Glutamatergic neuron (in vitro differentiated cells): ENCODE measurements at regions not wholly inside any gene's neighbourhood (a gene's known extent, or its start where the extent isn't known, plus 50 kb on each side); places are given as distances from the start of the nearest gene placed in this dataset.

Source experiments
- DNase-seq: peaks from one replicate; pipeline ENCODE4 v3.0.0; 2022
- H3K27ac Mint-ChIP-seq: one replicate; pipeline ENCODE4 v1.8.0; 2020; ENCODE audit warnings: mild to moderate bottlenecking, mixed read lengths, inconsistent platforms; ENCODE audit not compliant: unreplicated experiment
- H3K27me3 Mint-ChIP-seq: one replicate; pipeline ENCODE4 v1.8.0; 2020; ENCODE audit warnings: mild to moderate bottlenecking, moderate library complexity, mixed read lengths, inconsistent platforms; ENCODE audit not compliant: unreplicated experiment
- H3K36me3 Mint-ChIP-seq: one replicate; pipeline ENCODE4 v1.8.0; 2020; ENCODE audit warnings: mild to moderate bottlenecking, mixed read lengths, inconsistent platforms; ENCODE audit not compliant: unreplicated experiment
- H3K4me1 Mint-ChIP-seq: one replicate; pipeline ENCODE4 v1.8.0; 2020; ENCODE audit warnings: mild to moderate bottlenecking, low read depth, mixed read lengths, inconsistent platforms; ENCODE audit not compliant: unreplicated experiment
- H3K4me3 Mint-ChIP-seq: one replicate; pipeline ENCODE4 v1.8.0; 2020; ENCODE audit warnings: mild to moderate bottlenecking, mixed read lengths, inconsistent platforms; ENCODE audit not compliant: unreplicated experiment
- H3K9me3 Mint-ChIP-seq: one replicate; pipeline ENCODE4 v1.8.0; 2020; ENCODE audit warnings: mild to moderate bottlenecking, moderate library complexity, mixed read lengths, inconsistent platforms; ENCODE audit not compliant: unreplicated experiment
- CTCF ChIP-seq: fragments of 200-600 bp; sonication (generic); IDR thresholded peaks from one replicate; pipeline ENCODE4 v1.5.0; 2021; ENCODE audit not compliant: partially characterized antibody, unreplicated experiment

GRCh38 chr14:28298156-28298555 lies 468.4 kb upstream of the FOXG1 start:
- H3K36me3 Mint-ChIP-seq: peaks cover 9% of the 10 kb centered on the region
- H3K9me3 Mint-ChIP-seq: no peaks in the 10 kb centered on the region

GRCh38 chr14:28299227-28299626 lies 467.4 kb upstream of the FOXG1 start:
- Mint-ChIP-seq H3K4me1 (no peaks in the 10 kb centered on the region), H3K4me3 (no peak overlapping the region), H3K9me3 (no peaks in the 10 kb centered on the region), H3K36me3 (peaks cover 9% of the 10 kb centered on the region), H3K27me3 (peaks cover 1% of the 10 kb centered on the region), H3K27ac (no peak overlapping the region)
- DNase-seq: no peak
- TF ChIP-seq CTCF: no peak

More at GRCh38 chr14:28298156-28298555, 468.4 kb upstream of the FOXG1 start:
- Mint-ChIP-seq H3K27ac (no peak overlapping the region), H3K4me3 (no peak overlapping the region), H3K4me1 (no peaks in the 10 kb centered on the region), H3K27me3 (peaks cover 1% of the 10 kb centered on the region)
- no peak for DNase-seq
- no peak for TF ChIP-seq CTCF

DNA sequence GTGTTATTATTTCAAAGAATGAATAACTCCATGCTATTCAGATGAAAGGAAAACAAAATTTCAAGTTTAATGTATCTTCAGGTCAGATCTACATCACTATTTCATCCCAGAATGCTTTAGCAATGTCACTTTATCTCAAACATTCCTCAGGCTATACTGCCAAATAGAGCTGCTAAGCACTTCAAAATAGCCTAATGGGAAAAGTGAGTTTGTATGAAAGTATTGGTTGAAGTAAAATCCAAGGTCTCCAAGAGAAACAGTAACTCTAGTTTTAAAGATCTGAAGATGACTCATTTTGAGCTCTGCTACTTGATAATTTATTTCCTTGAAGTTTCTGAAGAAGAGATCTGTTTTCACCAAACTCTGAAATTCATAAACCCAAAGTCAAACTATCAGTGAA lies 466.2 kb upstream of the FOXG1 start:
- Mint-ChIP-seq H3K27me3 (peaks cover 1% of the 10 kb centered on the region), H3K9me3 (no peaks in the 10 kb centered on the region), H3K4me1 (no peaks in the 10 kb centered on the region), H3K4me3 (no peak overlapping the region), H3K36me3 (peaks cover 9% of the 10 kb centered on the region), H3K27ac (no peak overlapping the region)
- no peak for DNase-seq
- no peak for TF ChIP-seq CTCF

DNA sequence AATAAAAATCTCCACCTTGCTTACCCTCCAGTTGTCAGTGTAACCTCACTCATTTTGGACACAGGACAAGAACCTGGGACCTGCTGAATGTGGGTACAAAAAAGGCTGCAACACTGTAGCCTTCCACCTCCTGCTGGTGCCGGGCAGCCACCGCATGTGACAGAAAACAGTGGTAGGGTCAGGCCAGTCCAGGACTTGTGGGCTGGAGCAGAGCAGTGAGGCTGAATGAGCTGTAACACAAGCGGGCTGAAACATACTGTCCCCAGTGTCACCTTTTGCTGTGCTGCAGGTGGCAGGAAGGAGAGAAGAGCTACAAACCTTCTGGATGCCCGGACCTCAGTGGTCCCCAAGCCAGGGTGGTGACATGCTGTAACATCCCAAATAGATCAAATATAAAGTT lies 465.4 kb upstream of the FOXG1 start:
- no peak for DNase-seq
- Mint-ChIP-seq H3K36me3 (peaks cover 9% of the 10 kb centered on the region), H3K27ac (no peak overlapping the region), H3K4me1 (no peaks in the 10 kb centered on the region), H3K4me3 (no peak overlapping the region), H3K9me3 (no peaks in the 10 kb centered on the region), H3K27me3 (peaks cover 1% of the 10 kb centered on the region)
- no peak for TF ChIP-seq CTCF

- H3K4me1 Mint-ChIP-seq: no peaks in the 10 kb centered on the region
- H3K27ac Mint-ChIP-seq: no peak overlapping the region
- no peaks in the 10 kb centered on the region for H3K9me3 Mint-ChIP-seq
- no peak for DNase-seq
- no peak overlapping the region for H3K4me3 Mint-ChIP-seq
- H3K36me3 Mint-ChIP-seq: peaks cover 5% of the 10 kb centered on the region
- no peak for TF ChIP-seq CTCF
- peaks cover 1% of the 10 kb centered on the region for H3K27me3 Mint-ChIP-seq
Observed at GRCh38 chr14:28303248-28303647, 463.3 kb upstream of the FOXG1 start.
